ENCODE measurements at regions not wholly inside any gene's neighbourhood (a gene's known extent, or its start where the extent isn't known, plus 50 kb on each side); places are given as distances from the start of the nearest gene placed in this dataset.

DNA sequence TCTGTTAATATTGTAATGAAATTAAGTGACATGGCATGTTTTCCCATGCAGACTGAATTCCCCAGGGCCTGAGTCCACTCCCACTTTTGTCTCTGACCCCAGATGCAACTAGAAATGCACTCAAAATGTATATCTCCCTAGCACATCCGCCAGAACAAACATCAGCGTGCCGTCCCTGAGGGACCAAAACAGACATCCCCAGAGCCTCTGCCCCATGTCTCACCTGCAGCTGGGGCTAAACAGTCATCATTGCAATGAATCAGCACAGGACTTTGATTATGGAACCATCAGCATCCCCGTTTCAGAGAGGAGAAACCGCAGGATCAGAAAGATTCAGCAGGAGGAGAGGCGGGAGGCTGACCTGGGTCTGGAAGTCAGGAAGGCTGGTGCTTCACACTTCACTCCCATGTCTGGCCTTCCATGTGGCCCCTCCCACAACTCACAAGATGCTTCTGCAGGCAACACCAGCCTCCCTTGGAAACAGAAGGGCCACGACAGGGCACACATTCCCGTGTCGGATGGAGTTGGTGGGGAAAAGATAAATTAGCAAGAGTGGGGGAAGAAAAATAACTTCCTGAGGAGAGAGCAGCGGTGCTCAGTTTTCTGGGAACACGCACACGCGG is 130.6 kb upstream of the VSTM2B start:
- TF ChIP-seq, protein P1, sequence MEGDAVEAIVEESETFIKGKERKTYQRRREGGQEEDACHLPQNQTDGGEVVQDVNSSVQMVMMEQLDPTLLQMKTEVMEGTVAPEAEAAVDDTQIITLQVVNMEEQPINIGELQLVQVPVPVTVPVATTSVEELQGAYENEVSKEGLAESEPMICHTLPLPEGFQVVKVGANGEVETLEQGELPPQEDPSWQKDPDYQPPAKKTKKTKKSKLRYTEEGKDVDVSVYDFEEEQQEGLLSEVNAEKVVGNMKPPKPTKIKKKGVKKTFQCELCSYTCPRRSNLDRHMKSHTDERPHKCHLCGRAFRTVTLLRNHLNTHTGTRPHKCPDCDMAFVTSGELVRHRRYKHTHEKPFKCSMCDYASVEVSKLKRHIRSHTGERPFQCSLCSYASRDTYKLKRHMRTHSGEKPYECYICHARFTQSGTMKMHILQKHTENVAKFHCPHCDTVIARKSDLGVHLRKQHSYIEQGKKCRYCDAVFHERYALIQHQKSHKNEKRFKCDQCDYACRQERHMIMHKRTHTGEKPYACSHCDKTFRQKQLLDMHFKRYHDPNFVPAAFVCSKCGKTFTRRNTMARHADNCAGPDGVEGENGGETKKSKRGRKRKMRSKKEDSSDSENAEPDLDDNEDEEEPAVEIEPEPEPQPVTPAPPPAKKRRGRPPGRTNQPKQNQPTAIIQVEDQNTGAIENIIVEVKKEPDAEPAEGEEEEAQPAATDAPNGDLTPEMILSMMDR (IDR thresholded peaks at IDR 0.05; ENCODE audit: poor library complexity, severe bottlenecking), result no peak
- TF ChIP-seq RAD21 (conservative IDR thresholded peaks at IDR 0.05) (no peak), POLR2AphosphoS5 (IDR thresholded peaks at IDR 0.05) (no peak)

All from neural cell (in vitro differentiated cells).